ENCODE measurements at regions not wholly inside any gene's neighbourhood (a gene's known extent, or its start where the extent isn't known, plus 50 kb on each side); places are given as distances from the start of the nearest gene placed in this dataset.

GRCh38 chr15:70451821-70452653, 311.3 kb downstream of the UACA start:
- TF ChIP-seq CTCF (conservative IDR thresholded peaks at IDR 0.05 in 1 of 2, IDR thresholded peaks at IDR 0.05 in 1 of 2; ENCODE audit: low read depth in 1 of 2, low read length in 2 of 2): no peak
- TF ChIP-seq EZH2 (IDR thresholded peaks at IDR 0.05; ENCODE audit: low read length, missing control alignments): no peak
